ENCODE measurements at regions not wholly inside any gene's neighbourhood (a gene's known extent, or its start where the extent isn't known, plus 50 kb on each side); places are given as distances from the start of the nearest gene placed in this dataset.

DNA sequence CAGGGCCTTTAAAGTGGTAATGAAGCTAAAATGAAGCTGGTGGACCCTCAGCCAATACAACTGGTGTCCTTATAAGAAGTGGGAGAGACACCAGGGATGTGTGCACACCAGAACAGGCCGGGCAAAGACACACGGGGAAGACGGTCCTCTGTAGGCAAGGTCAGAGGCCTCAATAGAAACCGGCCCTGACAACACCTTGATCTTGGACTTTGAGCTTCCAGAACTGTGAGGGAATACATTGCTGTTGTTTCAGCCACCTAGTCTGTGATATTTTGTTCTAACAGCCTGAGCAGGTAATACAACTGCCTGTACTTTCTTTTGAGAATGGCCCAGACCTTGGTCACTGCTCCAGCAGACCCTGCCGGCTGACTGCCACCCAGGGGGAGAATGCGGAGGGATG lies 65.6 kb upstream of the FZD7 start:
- ChIA-PET POLR2A (no interaction called here), CTCF (interaction anchor here (0.5 kb wide), 1 partner anchor 48 kb away, joined by 4 read pairs; no protein-coding TSS in a partner anchor)

GRCh38 chr2:201968476-201968875 lies 65.2 kb upstream of the FZD7 start:
- CTCF ChIA-PET = interaction anchor here (0.5 kb wide), 1 partner anchor 48 kb away, joined by 4 read pairs; no protein-coding TSS in a partner anchor

DNA sequence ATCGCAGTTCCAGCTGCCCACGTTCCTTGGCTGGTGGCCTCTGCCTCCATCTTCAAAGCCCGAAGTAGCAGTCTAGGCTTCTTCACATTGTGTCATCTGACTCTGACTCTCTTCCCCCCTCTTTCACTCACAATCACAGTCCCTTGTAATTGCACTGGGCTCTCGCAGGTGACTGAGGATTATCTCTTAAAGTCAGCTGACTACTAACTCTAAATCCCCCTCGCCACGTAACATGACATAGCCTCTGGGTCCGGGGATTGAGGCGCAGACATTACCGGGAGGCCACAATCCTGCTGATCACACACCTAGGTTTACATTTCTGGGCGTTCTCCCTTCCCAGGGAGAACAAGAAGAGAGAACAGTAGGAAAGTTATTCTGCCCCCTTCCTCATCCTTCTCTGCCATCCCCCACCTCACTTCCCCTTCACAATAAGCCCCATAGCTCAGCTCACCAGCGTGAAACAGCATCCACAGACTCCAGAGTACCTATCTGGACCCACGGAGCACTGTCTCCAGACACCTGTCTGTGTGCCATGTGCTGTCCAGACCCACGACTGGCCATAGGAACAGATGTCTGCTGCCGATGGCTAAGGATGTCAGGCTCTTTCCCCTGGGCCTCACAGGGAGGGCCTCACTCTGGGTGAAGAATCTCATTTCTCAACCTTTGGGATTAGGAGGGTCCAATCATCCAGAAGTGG lies 64.3 kb upstream of the FZD7 start:
- POLR2A ChIA-PET = no interaction called here
- CTCF ChIA-PET = no interaction called here

More at GRCh38 chr2:201968476-201968875, 65.2 kb upstream of the FZD7 start:
- POLR2A ChIA-PET = no interaction called here

GRCh38 chr2:201969938-201970785 lies 63.5 kb upstream of the FZD7 start:
- ChIA-PET CTCF (no interaction called here), POLR2A (no interaction called here)

DNA sequence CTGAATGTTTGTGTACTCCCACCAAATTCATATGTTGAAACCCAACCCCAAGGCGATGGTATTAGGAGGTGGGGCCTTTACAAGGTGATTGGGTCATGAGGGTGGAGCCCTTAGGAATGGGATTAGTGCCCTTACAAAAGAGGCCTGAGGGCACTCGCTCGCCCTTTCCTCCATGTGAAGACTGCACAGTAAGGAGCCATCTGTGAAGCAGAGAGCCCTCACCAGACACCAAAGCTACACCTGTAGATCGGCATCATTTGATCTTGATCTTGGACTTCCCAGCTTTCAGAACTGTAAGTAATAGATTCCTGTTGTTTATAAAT lies 62.9 kb upstream of the FZD7 start:
- POLR2A ChIA-PET = no interaction called here

DNA sequence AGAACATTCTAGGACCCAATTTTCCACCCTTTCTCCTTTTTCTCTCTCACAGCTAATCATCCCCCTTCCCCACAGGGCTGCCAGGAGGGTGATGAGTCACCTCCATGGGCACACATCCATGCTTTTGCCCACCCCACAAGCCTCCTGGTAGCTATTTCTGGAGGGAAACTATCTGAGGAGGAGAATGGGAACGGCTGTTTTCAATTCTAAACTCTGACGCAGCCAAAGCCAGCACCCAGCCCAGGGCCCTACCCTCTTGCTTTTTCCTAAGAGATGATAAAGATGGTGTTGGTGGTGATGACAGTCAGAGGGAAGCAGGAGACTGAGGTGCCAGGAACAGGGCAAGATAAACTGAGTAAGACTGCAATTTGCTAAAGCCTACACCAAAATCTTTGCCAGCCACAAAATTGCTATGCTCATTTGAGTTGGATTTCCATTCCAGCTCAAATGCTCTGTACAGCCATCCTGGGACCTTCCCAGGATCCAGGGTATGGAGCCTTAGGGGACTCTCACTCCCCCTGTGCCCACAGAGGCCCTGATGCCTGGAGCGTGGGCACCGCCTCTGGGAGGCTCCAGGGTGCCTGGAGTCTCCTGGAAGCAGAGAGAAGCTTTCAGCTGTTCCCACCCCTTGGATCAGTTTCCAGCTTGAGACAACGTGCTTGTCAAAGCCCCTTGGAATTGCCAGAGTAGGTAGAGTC lies 62.0 kb upstream of the FZD7 start:
- CTCF ChIA-PET = no interaction called here
- POLR2A ChIA-PET = no interaction called here

More for the DNA sequence above, 62.9 kb upstream of the FZD7 start:
- CTCF ChIA-PET = no interaction called here

DNA sequence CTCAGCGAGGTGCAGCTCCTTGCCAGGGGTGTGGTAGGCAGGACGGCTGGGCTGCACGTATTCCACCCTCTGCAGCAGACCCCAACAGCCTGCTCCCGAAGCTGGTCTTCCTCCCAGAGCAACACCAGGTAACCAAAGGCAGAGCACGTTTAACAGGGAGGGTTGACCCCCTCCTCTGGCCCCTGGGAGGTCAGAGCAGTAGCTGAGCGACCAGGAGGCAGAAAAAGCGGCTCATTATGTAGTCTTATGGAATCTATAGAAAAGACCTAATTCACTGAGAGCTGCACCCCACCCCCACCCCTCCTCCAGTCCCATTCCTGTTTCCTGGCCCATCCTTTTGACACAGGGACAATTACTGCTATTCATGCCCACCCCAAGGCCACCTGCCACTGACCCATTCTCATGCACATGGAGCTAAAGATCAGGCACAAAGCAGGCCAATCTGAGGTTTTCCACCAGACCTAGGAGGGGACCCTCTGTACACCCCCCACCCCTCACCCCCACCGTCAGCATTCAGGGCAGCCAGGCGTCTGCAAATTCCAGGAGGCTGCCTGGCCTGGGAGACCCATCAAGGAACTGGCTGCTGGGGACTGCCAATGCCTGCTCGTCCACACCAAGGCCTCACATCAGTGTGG lies 60.9 kb upstream of the FZD7 start:
- CTCF ChIA-PET = no interaction called here
- POLR2A ChIA-PET = no interaction called here

DNA sequence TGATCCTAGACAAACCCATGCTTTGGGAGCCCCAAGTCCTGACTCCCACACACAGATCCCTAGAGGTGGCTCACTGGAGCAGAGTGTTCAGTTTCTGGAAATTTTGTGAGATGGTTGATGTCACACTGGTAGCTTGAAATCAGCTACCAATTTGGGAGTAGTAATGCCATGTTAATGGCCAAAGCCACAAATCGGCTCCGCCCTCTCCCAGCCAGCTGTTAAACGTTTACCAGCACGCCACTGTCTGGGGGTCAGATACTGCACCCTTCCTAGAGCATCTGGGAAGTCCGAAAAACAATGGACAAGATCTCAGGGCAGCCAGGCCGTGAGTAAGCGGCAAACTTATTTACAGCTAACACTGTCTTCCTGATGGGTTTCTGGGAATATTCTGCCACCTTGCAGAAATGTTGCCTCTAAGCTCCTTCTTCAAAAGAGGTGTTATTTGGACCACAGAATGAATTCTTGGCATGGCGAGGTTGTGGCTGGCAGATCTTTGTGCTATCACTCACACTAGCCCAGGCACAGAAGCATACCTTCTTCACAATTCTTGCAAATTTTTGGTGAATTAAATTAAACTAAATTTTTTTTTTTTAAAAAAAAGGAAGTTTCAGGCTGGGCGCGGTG lies 60.2 kb upstream of the FZD7 start:
- ChIA-PET POLR2A (no interaction called here), CTCF (no interaction called here)

DNA sequence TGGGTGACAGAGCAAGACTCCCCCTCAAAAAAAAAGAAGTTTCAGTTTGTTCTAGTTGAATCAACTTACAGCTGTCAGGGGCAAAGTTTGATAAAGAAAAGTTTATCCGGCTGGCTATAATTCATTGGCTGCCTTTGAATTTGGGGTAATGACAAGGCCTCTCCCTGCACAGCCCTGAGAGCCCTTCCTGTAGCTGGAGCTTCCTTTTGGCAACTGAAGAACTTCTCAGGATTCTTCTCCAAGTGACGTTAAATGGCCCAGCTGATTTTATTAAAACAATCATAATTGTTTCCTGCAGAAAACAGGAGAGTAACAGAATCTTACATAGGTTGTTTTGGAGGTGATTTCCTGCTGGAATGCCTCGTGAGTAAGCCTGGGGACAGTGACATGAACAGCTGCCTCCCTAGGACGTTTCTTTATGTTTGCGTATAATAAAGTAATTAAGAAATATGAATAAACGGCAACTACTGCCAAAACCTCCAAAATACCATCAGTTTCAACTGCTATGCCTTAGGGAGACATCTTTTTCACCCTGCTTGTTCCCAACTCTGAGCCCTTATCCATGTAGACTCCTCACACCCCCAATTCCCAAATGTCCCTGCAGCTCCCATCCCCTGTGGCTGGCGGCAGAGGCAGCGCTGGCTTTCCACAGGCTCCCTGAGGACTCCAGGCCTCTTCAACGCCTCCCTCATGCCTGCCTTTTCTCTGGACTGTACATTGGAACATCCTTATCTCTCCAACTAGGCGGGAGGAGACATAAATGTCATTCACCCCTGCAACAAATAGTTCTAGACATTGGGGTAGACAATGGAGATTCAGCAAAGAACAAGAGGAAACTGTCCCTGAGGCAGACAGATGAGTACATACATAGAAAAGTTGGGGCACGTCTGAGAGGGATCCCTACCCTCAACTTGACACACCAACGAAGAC lies 59.2 kb upstream of the FZD7 start:
- ChIA-PET POLR2A (no interaction called here), CTCF (no interaction called here)

DNA sequence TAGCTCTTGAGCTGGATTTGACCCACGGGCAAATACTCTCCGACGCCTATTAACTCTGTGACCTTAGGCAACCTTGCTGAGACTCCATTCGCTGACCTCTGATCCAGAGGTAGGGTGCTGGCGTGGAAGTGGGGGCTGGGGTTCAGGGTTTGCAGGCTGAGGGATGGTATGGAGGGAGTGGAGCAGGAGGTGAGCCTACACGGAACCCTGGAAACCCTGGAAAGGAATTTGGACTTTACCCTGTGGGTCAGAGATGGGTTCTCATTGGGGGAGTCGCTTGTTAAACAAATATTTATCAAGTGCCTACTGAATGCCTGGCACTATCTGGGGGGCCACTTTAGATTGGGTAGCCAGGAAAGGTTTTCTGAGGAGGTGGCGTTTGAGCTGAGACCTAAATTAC lies 58.2 kb upstream of the FZD7 start:
- POLR2A ChIA-PET = no interaction called here
- CTCF ChIA-PET = no interaction called here

GRCh38 chr2:201975964-201976612 lies 57.6 kb upstream of the FZD7 start:
- ChIA-PET CTCF (no interaction called here), POLR2A (no interaction called here)

DNA sequence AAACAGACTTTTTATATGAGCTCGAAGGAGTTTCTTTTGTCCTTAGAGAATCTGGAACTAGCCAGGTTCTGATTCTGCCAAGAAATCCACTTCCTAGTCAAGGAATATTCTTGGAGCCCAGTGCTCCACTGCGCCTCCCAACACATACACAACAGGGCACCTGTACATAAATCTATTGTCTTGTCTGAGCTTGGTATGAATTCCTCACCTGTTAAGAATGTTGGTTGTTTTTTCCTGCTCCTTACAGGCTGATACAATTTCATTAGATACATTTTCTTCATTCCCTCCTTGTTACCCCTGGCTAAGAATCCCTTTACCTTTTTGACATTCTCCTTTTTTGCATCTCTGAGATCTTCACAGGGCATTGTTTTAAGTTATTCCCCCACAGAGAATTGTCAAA lies 56.0 kb upstream of the FZD7 start:
- ChIA-PET POLR2A (interaction anchor here (0.7 kb wide), 1 partner anchor 397 kb away, joined by 4 read pairs; no protein-coding TSS in a partner anchor), CTCF (interaction anchor here (0.7 kb wide), 1 partner anchor 1838 kb away, joined by 3 read pairs; no protein-coding TSS in a partner anchor)

- POLR2A ChIA-PET = no interaction called here
These were observed 55.3 kb upstream of the FZD7 start for GRCh38 chr2:201978333-201978732.

GRCh38 chr2:201978986-201979385 lies 54.7 kb upstream of the FZD7 start:
- ChIA-PET CTCF (interaction anchor here (0.6 kb wide), 1 partner anchor 132 kb away, joined by 4 read pairs; no protein-coding TSS in a partner anchor), POLR2A (no interaction called here)

More at GRCh38 chr2:201978333-201978732, 55.3 kb upstream of the FZD7 start:
- CTCF ChIA-PET = interaction anchor here (0.6 kb wide), 1 partner anchor 132 kb away, joined by 4 read pairs; no protein-coding TSS in a partner anchor

GRCh38 chr2:201980389-201980821 lies 53.2 kb upstream of the FZD7 start:
- ChIA-PET POLR2A (no interaction called here), CTCF (no interaction called here)

DNA sequence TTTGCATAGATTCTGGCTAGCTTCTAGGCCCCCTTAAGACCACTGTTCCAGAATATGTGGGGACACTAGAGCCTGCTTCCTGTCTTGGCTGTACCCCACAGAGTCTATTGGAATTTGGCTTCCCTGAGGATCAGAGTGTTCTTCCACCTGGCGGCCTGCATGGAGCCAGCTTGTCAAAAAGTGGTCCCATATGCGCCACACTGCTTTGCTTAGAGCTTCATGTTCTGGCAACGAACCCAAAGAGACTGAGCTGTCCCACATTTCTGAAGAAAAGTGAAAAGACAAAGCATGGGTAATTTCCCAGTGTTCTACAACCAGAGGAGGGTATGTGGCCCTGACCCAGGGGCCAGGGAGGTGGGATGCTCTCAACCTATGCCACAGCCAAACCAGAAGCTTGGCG lies 52.7 kb upstream of the FZD7 start:
- ChIA-PET CTCF (no interaction called here), POLR2A (no interaction called here)

DNA sequence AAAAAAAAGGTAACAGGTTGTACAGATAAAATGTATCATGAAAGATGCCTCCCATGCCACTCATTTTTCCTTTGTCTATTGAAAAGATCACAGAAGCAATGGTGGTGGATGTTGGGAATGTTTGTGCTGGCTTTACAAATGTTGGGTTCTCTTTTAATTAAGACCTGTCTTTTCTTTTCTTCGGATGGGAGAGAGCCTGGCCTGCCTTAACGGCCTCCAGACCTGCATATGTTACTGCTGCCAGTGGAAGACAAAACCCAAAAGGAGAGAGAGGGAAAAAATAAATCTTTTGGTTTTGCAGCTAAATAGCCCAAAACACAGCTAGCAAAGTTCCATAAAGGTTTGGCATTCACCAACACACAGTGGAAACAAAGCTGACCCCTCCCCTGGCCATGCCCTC lies 50.5 kb upstream of the FZD7 start:
- POLR2A ChIA-PET = no interaction called here
- CTCF ChIA-PET = no interaction called here

- ChIA-PET POLR2A (no interaction called here), CTCF (no interaction called here)
These were observed 49.9 kb upstream of the FZD7 start for GRCh38 chr2:201983800-201984199.
